GM12878 (cell line): ENCODE measurements at regions not wholly inside any gene's neighbourhood (a gene's known extent, or its start where the extent isn't known, plus 50 kb on each side); places are given as distances from the start of the nearest gene placed in this dataset.

Source experiments
- ATAC-seq: fragments of 200-7000 bp; cut with Tn5 transposase; 3 replicates; pipeline ENCODE4 v1.9.1; 2020; ENCODE audit warnings: mild to moderate bottlenecking, moderate library complexity
- BruUV-seq: library from RNA; stranded (reverse); fragments of 400-500 nt; replicated peaks from 2 replicates; lab custom pipeline; 2021; lab: Mats Ljungman, UMichigan
- CTCF ChIA-PET: fragments of 300-600 bp; sonication (Branson Sonifier 250); formaldehyde crosslinking; extraction: SDS; loops from one replicate; lab custom pipeline; 2021; ENCODE audit warnings: inconsistent platforms; lab: Yijun Ruan, JAX
- POLR2A ChIA-PET: fragments of 350-600 bp; formaldehyde crosslinking; extraction: SDS; loops from one replicate; lab custom pipeline; 2021; ENCODE audit warnings: inconsistent platforms; lab: Charles Lee
- RAD21 ChIA-PET: fragments of 300-600 bp; sonication (Branson Sonifier 250); formaldehyde crosslinking; loops from one replicate; lab custom pipeline; 2023; ENCODE audit warnings: antibody characterized with exemption; ENCODE audit not compliant: unreplicated experiment; lab: Charles Lee
- SMC1A ChIA-PET: fragments of 300-600 bp; sonication (Branson Sonifier 250); formaldehyde crosslinking; loops from one replicate; lab custom pipeline; 2023; ENCODE audit not compliant: unreplicated experiment, uncharacterized antibody; lab: Charles Lee
- DNase-seq: peaks from one replicate; pipeline ENCODE4 v3.0.0-alpha.2; 2011; ENCODE audit warnings: low read depth, low spot score
- FAIRE-seq: peaks from 3 replicates; lab custom pipeline; 2011; peaks lifted over from hg19 to GRCh38; lab: Jason Lieb, UNC
- H2AFZ ChIP-seq: 2 replicates; pipeline ENCODE4 v1.6.0; 2011; ENCODE audit warnings: low read depth, low read length, control low read depth; ENCODE audit not compliant: control insufficient read depth
- H3K27ac ChIP-seq: 2 replicates; pipeline ENCODE4 v1.5.1; 2011; ENCODE audit warnings: control low read depth; ENCODE audit not compliant: control insufficient read depth, insufficient read depth
- H3K27me3 ChIP-seq, 2 experiments: replicated peaks in 1 of 2; 2 replicates each; pipeline versions ENCODE4 v1.6.0 to v1.6.1; 2011; ENCODE audit warnings: low read length in 1 of 2; ENCODE audit not compliant: control insufficient read depth in 2 of 2, insufficient read depth in 2 of 2
- H3K36me3 ChIP-seq, 2 experiments: 2 replicates each; pipeline ENCODE4 v1.5.1; 2011; ENCODE audit warnings: low read length in 1 of 2; ENCODE audit not compliant: control insufficient read depth in 2 of 2, insufficient read depth in 2 of 2
- H3K4me1 ChIP-seq: 2 replicates; pipeline ENCODE4 v1.6.1; 2011; ENCODE audit warnings: mild to moderate bottlenecking, low read length, moderate library complexity, mixed read lengths; ENCODE audit not compliant: control insufficient read depth, insufficient read depth
- H3K4me2 ChIP-seq: 2 replicates; pipeline ENCODE4 v1.6.0; 2011; ENCODE audit warnings: control low read depth; ENCODE audit not compliant: control insufficient read depth, insufficient read depth
- H3K4me3 ChIP-seq: fragments of 200-600 bp; sonication (generic); 2 replicates; pipeline ENCODE4 v1.5.1; 2016
- H3K79me2 ChIP-seq: 2 replicates; pipeline ENCODE4 v1.6.0; 2011; ENCODE audit warnings: low read length; ENCODE audit not compliant: control insufficient read depth, insufficient read depth
- H3K9ac ChIP-seq: 2 replicates; pipeline ENCODE4 v1.8.0; 2011; ENCODE audit warnings: low read length, control low read depth, mixed read lengths; ENCODE audit not compliant: control insufficient read depth, insufficient read depth
- H3K9me3 ChIP-seq: replicated peaks from 3 replicates; pipeline ENCODE4 v1.5.1; 2011; ENCODE audit warnings: mild to moderate bottlenecking, low read length; ENCODE audit not compliant: control insufficient read depth, insufficient read depth
- H4K20me1 ChIP-seq: 2 replicates; pipeline ENCODE4 v1.6.0; 2011; ENCODE audit not compliant: control insufficient read depth, insufficient read depth
- EP300 ChIP-seq, 2 experiments: fragments of 150-350 bp in 1 of 2; IDR thresholded peaks; 2 replicates each; pipeline ENCODE4 v1.6.1; 2011 to 2012; ENCODE audit warnings: low read depth in 2 of 2, low read length in 2 of 2, borderline replicate concordance in 1 of 2, improper control_type of control experiment in 1 of 2, inconsistent platforms in 1 of 2; ENCODE audit not compliant: control insufficient read depth in 1 of 2
- SIN3A ChIP-seq: IDR thresholded peaks from 2 replicates; pipeline ENCODE4 v1.6.1; 2012; ENCODE audit warnings: low read depth, low read length, improper control_type of control experiment
- SMARCA5 ChIP-seq: fragments of 450-650 bp; IDR thresholded peaks from 2 replicates; pipeline ENCODE4 v1.6.1; 2017; ENCODE audit warnings: mild to moderate bottlenecking
- USF2 ChIP-seq: IDR thresholded peaks from 2 replicates; pipeline ENCODE4 v1.6.1; 2011; ENCODE audit warnings: low read depth, low read length, improper control_type of control experiment, borderline replicate concordance
- ZBTB11 ChIP-seq: fragments of 450-650 bp; formaldehyde crosslinking; IDR thresholded peaks from 2 replicates; pipeline ENCODE4 v1.5.0; 2022; ENCODE audit warnings: mild to moderate bottlenecking, missing genetic modification characterization
- WGBS: methylation state at CpG from one replicate; pipeline ENCODE4 v1.1.6; 2016; ENCODE audit warnings: low lambda C conversion rate; ENCODE audit not compliant: insufficient replicate concordance, insufficient coverage; ENCODE audit errors: missing lambda C conversion rate; 5-methylcytosine and 5-hydroxymethylcytosine counted together
- in situ Hi-C: fragments of 300-500 bp; cut with MboI; formaldehyde crosslinking; loops from 9 replicates; pipeline ENCODE4 v1.14.3; 2018; ENCODE audit warnings: mixed read lengths
- intact Hi-C: fragments of 100-400 bp; cut with micrococcal nuclease; formaldehyde crosslinking; loops from one replicate; pipeline ENCODE4 v1.14.2; 2022; ENCODE audit not compliant: unreplicated experiment

- Histone ChIP-seq H3K9ac (no peak overlapping the region), H3K27me3 (no peaks in the 10 kb centered on the region), H3K36me3 (no peaks in the 10 kb centered on the region), H4K20me1 (no peaks in the 10 kb centered on the region), H3K9me3 (no peaks in the 10 kb centered on the region), H3K79me2 (no peaks in the 10 kb centered on the region), H3K4me2 (no peak overlapping the region), H3K4me3 (no peak overlapping the region), H3K27ac (no peak overlapping the region), H2AFZ (no peak overlapping the region), H3K4me1 (no peaks in the 10 kb centered on the region)
- intact Hi-C loops: no loop called here
- ChIA-PET CTCF (interaction anchor here (0.7 kb wide), 1 partner anchor 32 kb away, joined by 3 read pairs; no protein-coding TSS in a partner anchor), RAD21 (no interaction called here), POLR2A (no interaction called here), SMC1A (no interaction called here)
- 37% methylated on average over 6 of the region's 6 CpGs for WGBS
- no TSS peak for BruUV-seq
- FAIRE-seq (no peak), ATAC-seq (no peak), DNase-seq (no peak)
- no peak for TF ChIP-seq USF2
- TF ChIP-seq ZBTB11 (CRISPR knock-in tag): no peak
- TF ChIP-seq EP300 (IDR thresholded peaks at IDR 0.05; ENCODE audit: borderline replicate concordance in 1 of 2, control insufficient read depth in 1 of 2, low read depth in 2 of 2, low read length in 2 of 2): no peak
- TF ChIP-seq SMARCA5: no peak
- TF ChIP-seq SIN3A: no peak
- in situ Hi-C loops: no loop called here
Observed at GRCh38 chr14:101472518-101472849, 88.8 kb upstream of the DIO3 start.
